ENCODE measurements at regions not wholly inside any gene's neighbourhood (a gene's known extent, or its start where the extent isn't known, plus 50 kb on each side); places are given as distances from the start of the nearest gene placed in this dataset.

- no peak for DNase-seq
- H3K27me3 ChIP-seq: peaks cover 81% of the 10 kb centered on the region
- no peak for TF ChIP-seq CTCF (IDR thresholded peaks at IDR 0.05; ENCODE audit: low read depth, low read length)
- H3K36me3 ChIP-seq: no peaks in the 10 kb centered on the region
- H3K4me3 ChIP-seq (ENCODE audit: low read depth, low read length): no peak overlapping the region
- H3K4me1 ChIP-seq: no peaks in the 10 kb centered on the region
- H3K9me3 ChIP-seq: no peaks in the 10 kb centered on the region
Observed at GRCh38 chr13:112231451-112232083, 144.6 kb upstream of the SPACA7 start.

GRCh38 chr13:112233256-112233655 lies 142.9 kb upstream of the SPACA7 start:
- Histone ChIP-seq H3K4me3 (ENCODE audit: low read depth, low read length) (no peak overlapping the region), H3K36me3 (no peaks in the 10 kb centered on the region), H3K9me3 (no peaks in the 10 kb centered on the region), H3K4me1 (no peaks in the 10 kb centered on the region), H3K27me3 (peaks cover 69% of the 10 kb centered on the region)
- no peak for TF ChIP-seq CTCF (IDR thresholded peaks at IDR 0.05; ENCODE audit: low read depth, low read length)
- no peak for DNase-seq

GRCh38 chr13:112233716-112234115 lies 142.4 kb upstream of the SPACA7 start:
- H3K9me3 ChIP-seq: no peaks in the 10 kb centered on the region
- no peaks in the 10 kb centered on the region for H3K4me1 ChIP-seq
- peaks cover 68% of the 10 kb centered on the region for H3K27me3 ChIP-seq
- no peaks in the 10 kb centered on the region for H3K36me3 ChIP-seq
- no peak for DNase-seq
- H3K4me3 ChIP-seq (ENCODE audit: low read depth, low read length): no peak overlapping the region
- TF ChIP-seq CTCF (IDR thresholded peaks at IDR 0.05; ENCODE audit: low read depth, low read length): no peak

GRCh38 chr13:112234131-112234875 lies 141.9 kb upstream of the SPACA7 start:
- peaks cover 62% of the 10 kb centered on the region for H3K27me3 ChIP-seq
- TF ChIP-seq CTCF (IDR thresholded peaks at IDR 0.05; ENCODE audit: low read depth, low read length): no peak
- no peak for DNase-seq

GRCh38 chr13:112236016-112236415 lies 140.1 kb upstream of the SPACA7 start:
- Histone ChIP-seq H3K9me3 (no peaks in the 10 kb centered on the region), H3K27me3 (peaks cover 54% of the 10 kb centered on the region), H3K4me1 (no peaks in the 10 kb centered on the region), H3K4me3 (ENCODE audit: low read depth, low read length) (no peak overlapping the region), H3K36me3 (no peaks in the 10 kb centered on the region)
- DNase-seq: no peak
- no peak for TF ChIP-seq CTCF (IDR thresholded peaks at IDR 0.05; ENCODE audit: low read depth, low read length)

More at GRCh38 chr13:112234131-112234875, 141.9 kb upstream of the SPACA7 start:
- H3K4me3 ChIP-seq (ENCODE audit: low read depth, low read length): no peak overlapping the region
- no peaks in the 10 kb centered on the region for H3K36me3 ChIP-seq
- H3K9me3 ChIP-seq: no peaks in the 10 kb centered on the region
- no peaks in the 10 kb centered on the region for H3K4me1 ChIP-seq
